H1 (cell line): ENCODE measurements at regions not wholly inside any gene's neighbourhood (a gene's known extent, or its start where the extent isn't known, plus 50 kb on each side); places are given as distances from the start of the nearest gene placed in this dataset.

Experiments
- CTCF ChIA-PET: fragments of 300-600 bp; sonication (Branson Sonifier 250); formaldehyde crosslinking; loops from one replicate; lab custom pipeline; 2021; ENCODE audit not compliant: partially characterized antibody; lab: Charles Lee
- POLR2A ChIA-PET: fragments of 300-600 bp; sonication (Branson Sonifier 250); formaldehyde crosslinking; loops from one replicate; lab custom pipeline; 2021; ENCODE audit warnings: inconsistent platforms; ENCODE audit not compliant: partially characterized antibody; lab: Charles Lee
- DNase-seq, 2 experiments: peaks; one replicate each; pipeline versions ENCODE4 v3.0.0 to v3.0.0-alpha.2; 2010 to 2022; ENCODE audit warnings: low spot score in 2 of 2, low read depth in 1 of 2, mixed read lengths in 1 of 2
- FAIRE-seq: peaks from 2 replicates; lab custom pipeline; 2011; peaks lifted over from hg19 to GRCh38; lab: Jason Lieb, UNC
- H2AFZ ChIP-seq: 2 replicates; pipeline ENCODE4 v1.8.1; 2012; ENCODE audit warnings: low read length, inconsistent platforms
- H2AK5ac ChIP-seq: 2 replicates; pipeline ENCODE4 v1.6.1; 2013; ENCODE audit warnings: low read depth, low read length
- H2BK120ac ChIP-seq: replicated peaks from 2 replicates; pipeline ENCODE3; 2013; ENCODE audit warnings: low read depth, low read length, inconsistent platforms
- H2BK12ac ChIP-seq: 2 replicates; pipeline ENCODE4 v1.6.1; 2013; ENCODE audit warnings: low read depth, low read length
- H2BK15ac ChIP-seq: 2 replicates; pipeline ENCODE4 v1.6.1; 2013; ENCODE audit warnings: low read length
- H2BK20ac ChIP-seq: 2 replicates; pipeline ENCODE4 v1.6.1; 2013; ENCODE audit warnings: low read length
- H2BK5ac ChIP-seq: 2 replicates; pipeline ENCODE4 v1.6.1; 2013; ENCODE audit warnings: low read depth, low read length
- H3K14ac ChIP-seq: 2 replicates; pipeline ENCODE4 v1.6.1; 2013; ENCODE audit warnings: inconsistent platforms; ENCODE audit not compliant: insufficient read length
- H3K18ac ChIP-seq: 2 replicates; pipeline ENCODE4 v1.6.1; 2013; ENCODE audit warnings: low read length; ENCODE audit errors: extremely low read depth
- H3K23ac ChIP-seq: 2 replicates; pipeline ENCODE4 v1.6.1; 2013; ENCODE audit warnings: inconsistent platforms; ENCODE audit not compliant: insufficient read length
- H3K23me2 ChIP-seq: 2 replicates; pipeline ENCODE4 v1.6.1; 2013; ENCODE audit warnings: low read depth, low read length
- H3K27ac ChIP-seq: 2 replicates; pipeline ENCODE4 v1.6.1; 2011; ENCODE audit warnings: low read depth, low read length, inconsistent platforms
- H3K27me3 ChIP-seq, 4 experiments: replicated peaks in 1 of 4; 1 replicate in 1 of 4; 2 replicates in 3 of 4; pipeline versions ENCODE4 v1.6.1 to v1.8.1; 2011 to 2013; ENCODE audit warnings: low read length in 3 of 4, mild to moderate bottlenecking in 3 of 4, inconsistent platforms in 2 of 4, mixed read lengths in 2 of 4, moderate library complexity in 1 of 4; ENCODE audit not compliant: control insufficient read depth in 3 of 4, insufficient read depth in 3 of 4; ENCODE audit errors: extremely low read depth in 1 of 4
- H3K36me3 ChIP-seq, 4 experiments: 2 replicates each; pipeline versions ENCODE4 v1.6.1 to v1.8.1; 2011 to 2013; ENCODE audit warnings: mild to moderate bottlenecking in 4 of 4, low read length in 3 of 4, moderate library complexity in 2 of 4, control low read depth in 1 of 4, inconsistent platforms in 1 of 4; ENCODE audit not compliant: insufficient read depth in 4 of 4, control insufficient read depth in 2 of 4
- H3K4ac ChIP-seq: replicated peaks from 2 replicates; pipeline ENCODE3; 2013; ENCODE audit warnings: low read length, low read depth, mixed read lengths, inconsistent platforms; ENCODE audit not compliant: insufficient read length
- H3K4me1 ChIP-seq, 4 experiments: replicated peaks in 1 of 4; 1 replicate in 1 of 4; 2 replicates in 3 of 4; pipeline versions ENCODE4 v1.6.1 to v1.8.1; 2011 to 2013; ENCODE audit warnings: low read length in 3 of 4, inconsistent platforms in 2 of 4, mixed read lengths in 1 of 4; ENCODE audit not compliant: insufficient read depth in 4 of 4, control insufficient read depth in 3 of 4
- H3K4me2 ChIP-seq, 2 experiments: 2 replicates each; pipeline versions ENCODE4 v1.6.1 to v1.8.1; 2011 to 2013; ENCODE audit warnings: low read depth in 2 of 2, low read length in 2 of 2, control low read depth in 1 of 2, inconsistent platforms in 1 of 2, mild to moderate bottlenecking in 1 of 2; ENCODE audit not compliant: insufficient read depth in 1 of 2
- H3K4me3 ChIP-seq, 4 experiments: fragments of 200-600, 300-600 bp in 1 of 4; sonication (generic), shearing (Covaris generic), sonication (Bioruptor Twin) in 1 of 4; 2 replicates each; pipeline versions ENCODE4 v1.5.1 to v1.8.1; 2011 to 2016; ENCODE audit warnings: low read length in 4 of 4, low read depth in 3 of 4, control low read depth in 2 of 4, inconsistent platforms in 2 of 4, mild to moderate bottlenecking in 2 of 4, mixed read lengths in 1 of 4, moderate library complexity in 1 of 4; ENCODE audit not compliant: insufficient read depth in 2 of 4; ENCODE audit errors: extremely low read depth in 1 of 4
- H3K56ac ChIP-seq: replicated peaks from 2 replicates; pipeline ENCODE3; 2013; ENCODE audit warnings: low read depth, mild to moderate bottlenecking, mixed read lengths, low read length, inconsistent platforms; ENCODE audit not compliant: insufficient read length
- H3K79me1 ChIP-seq: 2 replicates; pipeline ENCODE4 v1.6.1; 2013; ENCODE audit warnings: low read depth, low read length, control low read depth
- H3K79me2 ChIP-seq, 2 experiments: 2 replicates each; pipeline versions ENCODE4 v1.6.1 to v1.8.1; 2012 to 2013; ENCODE audit warnings: low read length in 2 of 2, mild to moderate bottlenecking in 2 of 2, inconsistent platforms in 1 of 2; ENCODE audit not compliant: insufficient read depth in 2 of 2, control insufficient read depth in 1 of 2
- H3K9ac ChIP-seq, 4 experiments: replicated peaks in 1 of 4; 1 replicate in 1 of 4; 2 replicates in 3 of 4; pipeline versions ENCODE4 v1.6.1 to v1.8.1; 2011 to 2013; ENCODE audit warnings: low read depth in 3 of 4, low read length in 3 of 4, control low read depth in 2 of 4, mild to moderate bottlenecking in 2 of 4, moderate library complexity in 2 of 4, inconsistent platforms in 1 of 4; ENCODE audit errors: extremely low read depth in 1 of 4
- H3K9me3 ChIP-seq, 2 experiments: 2 replicates each; pipeline versions ENCODE4 v1.6.1 to v1.8.1; 2012 to 2013; ENCODE audit warnings: mild to moderate bottlenecking in 2 of 2, moderate library complexity in 2 of 2, control low read depth in 1 of 2, inconsistent platforms in 1 of 2, low read depth in 1 of 2, low read length in 1 of 2, mixed read lengths in 1 of 2; ENCODE audit not compliant: insufficient read depth in 2 of 2
- H4K20me1 ChIP-seq, 2 experiments: replicated peaks in 1 of 2; 2 replicates each; pipeline versions ENCODE3 to v1.8.1; 2011 to 2013; ENCODE audit warnings: inconsistent platforms in 2 of 2, low read length in 2 of 2, mild to moderate bottlenecking in 1 of 2; ENCODE audit not compliant: insufficient read depth in 2 of 2, control insufficient read depth in 1 of 2
- H4K5ac ChIP-seq: 2 replicates; pipeline ENCODE4 v1.6.1; 2013; ENCODE audit warnings: low read length, low read depth, mixed read lengths, inconsistent platforms; ENCODE audit not compliant: insufficient read length
- H4K8ac ChIP-seq: 2 replicates; pipeline ENCODE4 v1.8.0; 2013; ENCODE audit warnings: mild to moderate bottlenecking, moderate library complexity, low read length, inconsistent platforms; ENCODE audit not compliant: insufficient read depth; ENCODE audit errors: extremely low read depth
- H4K91ac ChIP-seq: replicated peaks from 2 replicates; pipeline ENCODE3; 2013; ENCODE audit warnings: low read length, mixed read lengths, inconsistent platforms; ENCODE audit not compliant: insufficient read length
- CBX8 ChIP-seq: fragments of 300-800, 300-1000 bp; sonication (generic); IDR thresholded peaks from 2 replicates; pipeline ENCODE4 v1.7.1; 2016; ENCODE audit warnings: low read depth, low read length, borderline replicate concordance
- EP300 ChIP-seq, 2 experiments: IDR thresholded peaks; 1 replicate in 1 of 2; 2 replicates in 1 of 2; pipeline ENCODE4 v1.6.1; 2011 to 2012; ENCODE audit warnings: low read depth in 2 of 2, low read length in 2 of 2, mild to moderate bottlenecking in 2 of 2, borderline replicate concordance in 1 of 2, inconsistent platforms in 1 of 2, moderate library complexity in 1 of 2
- GTF2F1 ChIP-seq: IDR thresholded peaks from 2 replicates; pipeline ENCODE4 v1.6.1; 2012; ENCODE audit warnings: low read depth, low read length, improper control_type of control experiment, borderline replicate concordance
- MAX ChIP-seq: IDR thresholded peaks from 2 replicates; pipeline ENCODE4 v1.6.1; 2012; ENCODE audit warnings: inconsistent platforms
- POLR2A ChIP-seq, 2 experiments: IDR thresholded peaks; 1 replicate in 1 of 2; 2 replicates in 1 of 2; pipeline ENCODE4 v1.6.1; 2011; ENCODE audit warnings: low read depth in 2 of 2, low read length in 2 of 2, mild to moderate bottlenecking in 2 of 2; ENCODE audit errors: control extremely low read depth in 1 of 2
- RXRA ChIP-seq: IDR thresholded peaks from 2 replicates; pipeline ENCODE4 v1.6.1; 2011; ENCODE audit warnings: low read depth, mild to moderate bottlenecking, low read length, moderate library complexity; ENCODE audit not compliant: insufficient read depth
- SIRT6 ChIP-seq: IDR thresholded peaks from one replicate; pipeline ENCODE4 v1.7.1; 2012; ENCODE audit warnings: low read length, inconsistent platforms
- TCF12 ChIP-seq: IDR thresholded peaks from 2 replicates; pipeline ENCODE4 v1.6.1; 2011; ENCODE audit warnings: low read depth, mild to moderate bottlenecking, low read length
- WGBS, 2 experiments: shearing (Covaris generic) in 1 of 2; methylation state at CpG; one replicate each; pipeline versions ENCODE4 v1.1.6 to v1.1.7; 2013 to 2015; ENCODE audit warnings: low lambda C conversion rate in 2 of 2, mixed read lengths in 2 of 2, inconsistent platforms in 1 of 2, low coverage in 1 of 2, missing lambda C conversion rate in 1 of 2; ENCODE audit not compliant: insufficient replicate concordance in 2 of 2, insufficient coverage in 1 of 2, insufficient read length in 1 of 2; ENCODE audit errors: extremely low coverage in 1 of 2, missing lambda C conversion rate in 1 of 2; 5-methylcytosine and 5-hydroxymethylcytosine counted together

GRCh38 chr12:13801543-13801942, 179.9 kb downstream of the GRIN2B start:
- no peak for DNase-seq
- H2AFZ ChIP-seq = no peak overlapping the region
- H2AK5ac ChIP-seq = no peak overlapping the region
- no peaks in the 10 kb centered on the region for H3K79me1 ChIP-seq
- H3K14ac ChIP-seq = no peak overlapping the region
- H4K91ac ChIP-seq = no peak overlapping the region
- peaks cover 0 to 4% (median 1%) of the 10 kb centered on the region in 4 experiments; a peak in 3 of 7 replicates for H3K27me3 ChIP-seq
- H3K27ac ChIP-seq = no peak overlapping the region
- no peaks in the 10 kb centered on the region for H3K23me2 ChIP-seq
- H2BK15ac ChIP-seq = no peak overlapping the region
- peaks cover 0 to 11% (median 6%) of the 10 kb centered on the region in 4 experiments; a peak in 5 of 7 replicates for H3K4me1 ChIP-seq
- POLR2A ChIA-PET = no interaction called here
- H3K79me2 ChIP-seq = no peaks in the 10 kb centered on the region
- no peak overlapping the region for H3K56ac ChIP-seq
- FAIRE-seq = no peak
- no peak overlapping the region for H3K4me2 ChIP-seq
- H4K20me1 ChIP-seq = no peaks in the 10 kb centered on the region
- no peaks in the 10 kb centered on the region for H3K36me3 ChIP-seq
- H3K4me3 ChIP-seq = no peak overlapping the region
- H2BK12ac ChIP-seq = no peak overlapping the region
- H3K23ac ChIP-seq = no peak overlapping the region
- no peak overlapping the region for H4K5ac ChIP-seq
- no peak overlapping the region for H2BK120ac ChIP-seq
- no peak overlapping the region for H3K18ac ChIP-seq
- 86% methylated on average over 3 of the region's 3 CpGs; no CpG with 5 or more reads in 1 of the 2 experiments for WGBS, 2 experiments
- H2BK20ac ChIP-seq = no peak overlapping the region
- CTCF ChIA-PET = interaction anchor here (0.7 to 1.1 kb wide), 3 partner anchors 13 to 162 kb away, joined by 3 to 4 read pairs (median 4); no protein-coding TSS in a partner anchor
- H3K9me3 ChIP-seq = no peaks in the 10 kb centered on the region
- no peak overlapping the region for H4K8ac ChIP-seq
- H3K9ac ChIP-seq = no peak overlapping the region
- no peak overlapping the region for H3K4ac ChIP-seq
- no peak overlapping the region for H2BK5ac ChIP-seq
- TF ChIP-seq EP300 (IDR thresholded peaks at IDR 0.05; ENCODE audit: borderline replicate concordance in 1 of 2, low read depth in 2 of 2, low read length in 2 of 2) (no peak), GTF2F1 (no peak), SIRT6 (no peak), CBX8 (no peak), TCF12 (no peak), POLR2A (IDR thresholded peaks at IDR 0.05; ENCODE audit: control extremely low read depth in 1 of 2, low read depth in 2 of 2, low read length in 2 of 2) (no peak), RXRA (no peak), MAX (no peak)
